A549 (cell line): ENCODE measurements at regions not wholly inside any gene's neighbourhood (a gene's known extent, or its start where the extent isn't known, plus 50 kb on each side); places are given as distances from the start of the nearest gene placed in this dataset.

Source experiments
- ATAC-seq, 2 experiments: fragments of 200-7000 bp in 1 of 2; fragments of >200 bp in 1 of 2; cut with Nextera tagmentation in 1 of 2; cut with Tn5 transposase in 1 of 2; 3 replicates each; pipeline versions ENCODE4 v1.8.0 to v1.9.1; 2018 to 2020; ENCODE audit warnings: mild to moderate bottlenecking in 1 of 2, moderate library complexity in 1 of 2
- CTCF ChIA-PET: fragments of 300-600 bp; sonication (Branson Sonifier 250); formaldehyde crosslinking; extraction: SDS; loops from one replicate; lab custom pipeline; 2021; ENCODE audit warnings: antibody characterized with exemption, inconsistent platforms; lab: Yijun Ruan, JAX
- POLR2A ChIA-PET: fragments of 350-600 bp; formaldehyde crosslinking; extraction: SDS; loops from one replicate; lab custom pipeline; 2021; ENCODE audit warnings: antibody characterized with exemption, inconsistent platforms; lab: Yijun Ruan, JAX
- DNase-seq, 2 experiments: peaks; one replicate each; pipeline versions ENCODE4 v3.0.0 to v3.0.0-alpha.2; 2011 to 2016; ENCODE audit warnings: low read depth in 1 of 2, low spot score in 1 of 2
- FAIRE-seq: peaks from 2 replicates; lab custom pipeline; 2011; peaks lifted over from hg19 to GRCh38; lab: Jason Lieb, UNC
- H3K27ac ChIP-seq, 2 experiments: fragments of >200 bp; sonication (Bioruptor Twin); formaldehyde crosslinking; 3 replicates each; pipeline ENCODE4 v1.5.1; 2016 to 2017
- H3K4me1 ChIP-seq: fragments of >200 bp; sonication (Bioruptor Twin); formaldehyde crosslinking; 3 replicates; pipeline ENCODE4 v1.6.1; 2016
- H3K4me2 ChIP-seq: fragments of >200 bp; sonication (Bioruptor Twin); formaldehyde crosslinking; 3 replicates; pipeline ENCODE4 v1.6.1; 2016
- H3K4me3 ChIP-seq: fragments of >200 bp; sonication (Bioruptor Twin); formaldehyde crosslinking; 3 replicates; pipeline ENCODE4 v1.5.1; 2016
- H3K9me3 ChIP-seq: fragments of >200 bp; sonication (Bioruptor Twin); formaldehyde crosslinking; 3 replicates; pipeline ENCODE4 v1.6.1; 2016
- BCL3 ChIP-seq: fragments of >200 bp; sonication (Bioruptor Twin); formaldehyde crosslinking; IDR thresholded peaks from 3 replicates; pipeline ENCODE4 v1.6.1; 2016
- BHLHE40 ChIP-seq: IDR thresholded peaks from 2 replicates; pipeline ENCODE4 v1.6.1; 2012; ENCODE audit warnings: low read depth, low read length, inconsistent platforms
- CBX2 ChIP-seq: fragments of 200-600 bp; sonication (generic); IDR thresholded peaks from 2 replicates; pipeline ENCODE4 v1.6.1; 2016; ENCODE audit warnings: low read depth, mild to moderate bottlenecking, borderline replicate concordance
- CHD2 ChIP-seq: fragments of 150-350 bp; IDR thresholded peaks from 2 replicates; pipeline ENCODE4 v1.6.1; 2014; ENCODE audit warnings: low read length; ENCODE audit not compliant: partially characterized antibody
- EHF ChIP-seq: fragments of 250-450 bp; sonication (Bioruptor Pico); IDR thresholded peaks from 2 replicates; pipeline ENCODE4 v1.5.0; 2020; ENCODE audit warnings: mild to moderate bottlenecking
- FOSL2 ChIP-seq, 2 experiments: fragments of 450-650 bp in 1 of 2; fragments of >200 bp in 1 of 2; sonication (Bioruptor Twin) in 1 of 2; formaldehyde crosslinking; IDR thresholded peaks; 2 replicates each; pipeline versions ENCODE4 v1.5.0 to v1.6.1; 2016 to 2020; ENCODE audit warnings: mild to moderate bottlenecking in 1 of 2, moderate library complexity in 1 of 2
- GATA3 ChIP-seq: IDR thresholded peaks from 2 replicates; pipeline ENCODE4 v1.6.1; 2012; ENCODE audit warnings: borderline replicate concordance
- JUN ChIP-seq, 2 experiments: fragments of >200 bp; sonication (Bioruptor Twin); formaldehyde crosslinking; IDR thresholded peaks; 2 replicates in 1 of 2; 3 replicates in 1 of 2; pipeline ENCODE4 v1.6.1; 2016 to 2017
- KDM1A ChIP-seq: fragments of 200-600 bp; sonication (generic); IDR thresholded peaks from 2 replicates; pipeline ENCODE4 v1.6.1; 2016; ENCODE audit warnings: low read depth, mild to moderate bottlenecking
- KDM5A ChIP-seq: fragments of 200-600 bp; sonication (generic); IDR thresholded peaks from 2 replicates; pipeline ENCODE4 v1.6.1; 2016; ENCODE audit warnings: antibody characterized with exemption, mild to moderate bottlenecking
- MAFK ChIP-seq: fragments of 450-650 bp; IDR thresholded peaks from 2 replicates; pipeline ENCODE4 v1.6.1; 2014; ENCODE audit not compliant: partially characterized antibody
- MAX ChIP-seq: IDR thresholded peaks from 2 replicates; pipeline ENCODE4 v1.6.1; 2012
- NFE2L2 ChIP-seq: fragments of 150-350 bp; conservative IDR thresholded peaks from 2 replicates; pipeline ENCODE4 v1.6.1; 2014; ENCODE audit warnings: low read length
- NPAS2 ChIP-seq: fragments of 250-450 bp; sonication (Bioruptor Pico); IDR thresholded peaks from 2 replicates; pipeline ENCODE4 v1.8.0; 2022; ENCODE audit warnings: mild to moderate bottlenecking, moderate library complexity, borderline replicate concordance
- POLR2A ChIP-seq: IDR thresholded peaks from 2 replicates; pipeline ENCODE4 v1.6.1; 2012; ENCODE audit warnings: mild to moderate bottlenecking, low read length
- RAD21 ChIP-seq, 2 experiments: fragments of >200 bp in 1 of 2; sonication (Bioruptor Twin) in 1 of 2; formaldehyde crosslinking in 1 of 2; IDR thresholded peaks in 1 of 2; conservative IDR thresholded peaks in 1 of 2; 2 replicates in 1 of 2; 3 replicates in 1 of 2; pipeline ENCODE4 v1.6.1; 2012 to 2018; ENCODE audit warnings: inconsistent platforms in 1 of 2
- RFX5 ChIP-seq: fragments of 450-650 bp; IDR thresholded peaks from 2 replicates; pipeline ENCODE4 v1.7.1; 2014; ENCODE audit warnings: antibody characterized with exemption, mild to moderate bottlenecking, moderate library complexity
- RNF2 ChIP-seq: fragments of 200-600 bp; sonication (generic); IDR thresholded peaks from 2 replicates; pipeline ENCODE4 v1.6.1; 2016; ENCODE audit warnings: low read depth, mild to moderate bottlenecking, antibody characterized with exemption, moderate library complexity, borderline replicate concordance
- SMC3 ChIP-seq: fragments of >200 bp; sonication (Bioruptor Twin); formaldehyde crosslinking; IDR thresholded peaks from 3 replicates; pipeline ENCODE4 v1.6.1; 2018; ENCODE audit warnings: inconsistent platforms
- TFCP2L1 ChIP-seq: fragments of 250-450 bp; sonication (Bioruptor Pico); IDR thresholded peaks from 2 replicates; pipeline ENCODE4 v1.5.0; 2021; ENCODE audit warnings: mild to moderate bottlenecking
- ZSCAN20 ChIP-seq: fragments of 250-450 bp; sonication (Bioruptor Pico); IDR thresholded peaks from 2 replicates; pipeline ENCODE4 v1.8.0; 2022; ENCODE audit warnings: mild to moderate bottlenecking, moderate library complexity
- WGBS: methylation state at CpG from one replicate; pipeline ENCODE4 v1.1.6; 2017; ENCODE audit errors: missing lambda C conversion rate; 5-methylcytosine and 5-hydroxymethylcytosine counted together
- TF ChIP-seq, protein P1 (sequence below): IDR thresholded peaks from 2 replicates; pipeline ENCODE4 v1.6.1; 2012; ENCODE audit warnings: low read depth, borderline replicate concordance
- TF ChIP-seq, protein P2 (sequence below): fragments of >200 bp; sonication (Bioruptor Twin); formaldehyde crosslinking; IDR thresholded peaks from 3 replicates; pipeline ENCODE4 v1.5.1; 2016
- TF ChIP-seq, protein P3 (sequence below): IDR thresholded peaks from 2 replicates; pipeline ENCODE4 v1.6.1; 2012
- TF ChIP-seq, protein P4 (sequence below): fragments of 450-650 bp; IDR thresholded peaks from 2 replicates; pipeline ENCODE4 v1.6.1; 2014; ENCODE audit warnings: antibody characterized with exemption

DNA sequence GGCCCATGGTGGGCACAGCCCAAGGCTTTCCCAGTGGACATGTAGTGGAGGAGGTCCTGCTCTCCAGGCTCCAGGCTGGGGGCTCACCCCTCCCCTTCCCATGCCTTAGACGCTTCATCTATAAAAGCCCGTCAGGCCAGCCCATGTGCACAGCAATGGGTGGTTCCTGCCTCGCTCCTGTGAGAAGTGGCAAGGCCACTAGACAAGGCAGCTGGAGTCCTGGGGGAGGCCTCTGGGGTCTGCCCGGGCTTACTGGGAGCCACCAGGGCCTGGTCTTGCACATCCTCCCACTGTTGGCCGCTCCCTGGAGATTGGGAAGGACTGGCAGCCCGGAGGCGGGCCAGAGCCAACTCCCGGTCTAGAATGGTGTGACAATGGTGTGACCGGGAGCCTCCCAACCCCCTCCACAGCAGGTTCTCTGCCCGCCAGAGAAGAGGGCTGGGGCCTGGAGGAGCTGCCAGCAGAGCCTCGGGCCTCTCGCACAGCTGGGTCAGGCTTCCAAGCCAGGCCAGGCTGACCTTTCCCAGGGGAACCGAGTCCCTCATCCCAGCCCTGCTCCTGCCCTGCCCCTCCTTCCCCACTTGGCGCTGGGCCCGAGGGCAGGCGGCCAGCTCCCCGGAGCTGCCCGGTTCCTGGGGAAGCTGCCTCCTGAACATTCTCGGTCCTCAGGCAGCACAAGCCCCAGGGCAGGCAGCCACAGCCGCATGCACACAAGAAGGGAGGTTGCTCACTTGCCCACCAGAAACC is 97.9 kb downstream of the RFLNA start (continued):
- TF ChIP-seq RAD21 (conservative IDR thresholded peaks at IDR 0.05 in 1 of 2, IDR thresholded peaks at IDR 0.05 in 1 of 2) (no peak; a peak in 2 of 5 replicates), KDM1A (no peak)
- TF ChIP-seq, all 56 proteins: peak for 7

- TF ChIP-seq SMC3 (peak; percentile 60), CBX2 (no peak), KDM1A (no peak), RAD21 (conservative IDR thresholded peaks at IDR 0.05 in 1 of 2, IDR thresholded peaks at IDR 0.05 in 1 of 2) (peak; percentile 55 to 56), POLR2A (no peak), NFE2L2 (no peak), MAFK (no peak), MAX (peak; percentile 77), CHD2 (no peak), GATA3 (peak; percentile 68), ZSCAN20 (no peak), RFX5 (no peak), BHLHE40 (no peak), EHF (CRISPR knock-in tag) (peak; percentile 47; the same call in 1 of the 2 replicates), FOSL2 (IDR thresholded peaks at IDR 0.05) (no peak), FOSL2 (CRISPR knock-in tag; IDR thresholded peaks at IDR 0.05) (peak; percentile 83)
- TF ChIP-seq, protein P1, sequence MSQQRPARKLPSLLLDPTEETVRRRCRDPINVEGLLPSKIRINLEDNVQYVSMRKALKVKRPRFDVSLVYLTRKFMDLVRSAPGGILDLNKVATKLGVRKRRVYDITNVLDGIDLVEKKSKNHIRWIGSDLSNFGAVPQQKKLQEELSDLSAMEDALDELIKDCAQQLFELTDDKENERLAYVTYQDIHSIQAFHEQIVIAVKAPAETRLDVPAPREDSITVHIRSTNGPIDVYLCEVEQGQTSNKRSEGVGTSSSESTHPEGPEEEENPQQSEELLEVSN, result peak; percentile 21; the same call in 1 of the 2 replicates
- TF ChIP-seq, protein P2, sequence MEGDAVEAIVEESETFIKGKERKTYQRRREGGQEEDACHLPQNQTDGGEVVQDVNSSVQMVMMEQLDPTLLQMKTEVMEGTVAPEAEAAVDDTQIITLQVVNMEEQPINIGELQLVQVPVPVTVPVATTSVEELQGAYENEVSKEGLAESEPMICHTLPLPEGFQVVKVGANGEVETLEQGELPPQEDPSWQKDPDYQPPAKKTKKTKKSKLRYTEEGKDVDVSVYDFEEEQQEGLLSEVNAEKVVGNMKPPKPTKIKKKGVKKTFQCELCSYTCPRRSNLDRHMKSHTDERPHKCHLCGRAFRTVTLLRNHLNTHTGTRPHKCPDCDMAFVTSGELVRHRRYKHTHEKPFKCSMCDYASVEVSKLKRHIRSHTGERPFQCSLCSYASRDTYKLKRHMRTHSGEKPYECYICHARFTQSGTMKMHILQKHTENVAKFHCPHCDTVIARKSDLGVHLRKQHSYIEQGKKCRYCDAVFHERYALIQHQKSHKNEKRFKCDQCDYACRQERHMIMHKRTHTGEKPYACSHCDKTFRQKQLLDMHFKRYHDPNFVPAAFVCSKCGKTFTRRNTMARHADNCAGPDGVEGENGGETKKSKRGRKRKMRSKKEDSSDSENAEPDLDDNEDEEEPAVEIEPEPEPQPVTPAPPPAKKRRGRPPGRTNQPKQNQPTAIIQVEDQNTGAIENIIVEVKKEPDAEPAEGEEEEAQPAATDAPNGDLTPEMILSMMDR, result peak; percentile 55
- TF ChIP-seq, protein P3, sequence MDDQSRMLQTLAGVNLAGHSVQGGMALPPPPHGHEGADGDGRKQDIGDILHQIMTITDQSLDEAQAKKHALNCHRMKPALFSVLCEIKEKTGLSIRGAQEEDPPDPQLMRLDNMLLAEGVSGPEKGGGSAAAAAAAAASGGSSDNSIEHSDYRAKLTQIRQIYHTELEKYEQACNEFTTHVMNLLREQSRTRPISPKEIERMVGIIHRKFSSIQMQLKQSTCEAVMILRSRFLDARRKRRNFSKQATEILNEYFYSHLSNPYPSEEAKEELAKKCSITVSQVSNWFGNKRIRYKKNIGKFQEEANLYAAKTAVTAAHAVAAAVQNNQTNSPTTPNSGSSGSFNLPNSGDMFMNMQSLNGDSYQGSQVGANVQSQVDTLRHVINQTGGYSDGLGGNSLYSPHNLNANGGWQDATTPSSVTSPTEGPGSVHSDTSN, result peak; percentile 82
- TF ChIP-seq, all 56 proteins: peak for 9
- H3K4me3 ChIP-seq, result no peak overlapping the region
- H3K4me1 ChIP-seq, result peaks cover 78% of the 10 kb centered on the region
- peak overlapping the region; percentile 97 for H3K4me2 ChIP-seq
- H3K27ac ChIP-seq, result peak overlapping the region; percentile 99 to 100
- H3K9me3 ChIP-seq, result no peaks in the 10 kb centered on the region
- ATAC-seq (peak; percentile 27 to 52), FAIRE-seq (peak; percentile 84), DNase-seq (peak; percentile 90 to 92)
- 4% methylated on average over 9 of the region's 16 CpGs for WGBS
- POLR2A ChIA-PET, result no interaction called here
- CTCF ChIA-PET, result interaction anchor here (1.4 to 10.2 kb wide), 10 partner anchors 8 to 374 kb away, joined by 3 to 100 read pairs (median 7); no protein-coding TSS in a partner anchor
These were observed 97.4 kb downstream of the RFLNA start for GRCh38 chr12:124392271-124392666.

- Histone ChIP-seq H3K9me3 (no peaks in the 10 kb centered on the region), H3K4me3 (0 out of 3 replicates have a peak overlapping the region, but pooled peaks have one; percentile 7), H3K4me1 (peaks cover 71% of the 10 kb centered on the region), H3K4me2 (peak overlapping the region; percentile 97), H3K27ac (peak overlapping the region; percentile 99 to 100)
- FAIRE-seq, result no peak
- 51% methylated on average over 26 of the region's 35 CpGs for WGBS
- peak in 1 of 2 experiments; percentile 64 for DNase-seq
- ChIA-PET POLR2A (no interaction called here), CTCF (interaction anchor here (0.7 to 9.3 kb wide), 15 partner anchors 9 to 380 kb away, joined by 3 to 100 read pairs (median 5); no protein-coding TSS in a partner anchor)
- ATAC-seq, result no peak
- TF ChIP-seq RNF2 (no peak), NPAS2 (CRISPR knock-in tag) (no peak), MAFK (peak; percentile 82), KDM5A (no peak), JUN (IDR thresholded peaks at IDR 0.05) (no peak), FOSL2 (IDR thresholded peaks at IDR 0.05) (no peak), FOSL2 (CRISPR knock-in tag; IDR thresholded peaks at IDR 0.05) (peak; percentile 14), BCL3 (no peak), TFCP2L1 (CRISPR knock-in tag) (no peak)
- TF ChIP-seq, protein P4, sequence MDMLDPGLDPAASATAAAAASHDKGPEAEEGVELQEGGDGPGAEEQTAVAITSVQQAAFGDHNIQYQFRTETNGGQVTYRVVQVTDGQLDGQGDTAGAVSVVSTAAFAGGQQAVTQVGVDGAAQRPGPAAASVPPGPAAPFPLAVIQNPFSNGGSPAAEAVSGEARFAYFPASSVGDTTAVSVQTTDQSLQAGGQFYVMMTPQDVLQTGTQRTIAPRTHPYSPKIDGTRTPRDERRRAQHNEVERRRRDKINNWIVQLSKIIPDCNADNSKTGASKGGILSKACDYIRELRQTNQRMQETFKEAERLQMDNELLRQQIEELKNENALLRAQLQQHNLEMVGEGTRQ, result no peak
- TF ChIP-seq, protein P3, result no peak
These were observed 96.7 kb downstream of the RFLNA start for GRCh38 chr12:124391340-124392261.
